ENCODE measurements at regions not wholly inside any gene's neighbourhood (a gene's known extent, or its start where the extent isn't known, plus 50 kb on each side); places are given as distances from the start of the nearest gene placed in this dataset.
"Not testable (repeated sequence)": the region's sequence is repeated elsewhere in the genome, so short reads cannot be mapped to it uniquely, and the experiment has no call there.

GRCh38 chr2:83960371-83960770 is 498.7 kb downstream of the SUCLG1 start:
- no peak for FAIRE-seq

- FAIRE-seq = no peak
Observed at GRCh38 chr2:83959266-83959665, 499.8 kb downstream of the SUCLG1 start.

DNA sequence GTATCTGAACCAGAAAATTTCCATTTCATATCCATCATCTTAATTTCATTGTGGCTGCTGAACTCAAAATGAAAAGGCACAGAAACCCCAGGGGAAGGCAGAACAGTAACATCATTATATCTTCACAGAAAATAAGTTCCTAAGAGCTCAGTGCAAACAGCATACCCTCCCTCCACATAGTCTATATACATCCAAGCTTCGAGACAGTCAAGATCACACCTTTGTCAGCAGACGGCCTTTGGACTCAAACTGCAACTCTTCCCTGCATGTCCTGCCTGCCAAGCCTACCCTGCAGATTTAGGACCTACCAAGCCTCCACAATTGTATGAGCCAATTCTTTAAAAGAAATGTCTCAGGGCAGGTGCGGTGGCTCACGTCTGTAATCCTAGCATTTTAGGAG is 502.1 kb downstream of the SUCLG1 start:
- FAIRE-seq = no peak

- no peak for FAIRE-seq
Observed at GRCh38 chr2:83953697-83954096, 505.4 kb downstream of the SUCLG1 start.

DNA sequence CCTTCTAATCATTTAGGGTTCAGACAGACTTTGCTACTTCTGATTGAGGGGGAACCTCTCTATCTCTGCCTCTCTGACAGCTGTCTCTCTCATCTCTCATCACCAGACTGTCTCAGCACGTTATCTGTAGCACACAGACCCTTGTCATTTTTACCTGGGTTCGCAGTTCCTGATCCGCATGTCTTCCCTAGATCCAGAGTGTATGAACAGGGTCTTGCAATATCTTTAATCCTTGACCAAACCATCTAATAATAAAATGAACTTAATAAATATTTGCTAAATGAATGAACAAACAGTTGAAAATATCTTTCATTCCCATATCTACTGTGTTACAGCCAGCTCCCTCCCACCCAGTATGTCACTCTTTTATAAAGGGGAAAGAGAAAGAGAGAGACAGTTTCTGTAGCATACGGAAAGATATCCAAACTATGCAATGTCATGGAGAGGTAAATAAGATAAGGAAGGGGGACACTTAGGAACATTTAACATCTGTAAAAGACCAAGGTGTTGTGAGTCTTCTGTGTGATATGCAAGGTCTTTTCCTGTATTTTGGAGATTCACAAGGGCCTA is 507.6 kb downstream of the SUCLG1 start:
- FAIRE-seq = no peak

DNA sequence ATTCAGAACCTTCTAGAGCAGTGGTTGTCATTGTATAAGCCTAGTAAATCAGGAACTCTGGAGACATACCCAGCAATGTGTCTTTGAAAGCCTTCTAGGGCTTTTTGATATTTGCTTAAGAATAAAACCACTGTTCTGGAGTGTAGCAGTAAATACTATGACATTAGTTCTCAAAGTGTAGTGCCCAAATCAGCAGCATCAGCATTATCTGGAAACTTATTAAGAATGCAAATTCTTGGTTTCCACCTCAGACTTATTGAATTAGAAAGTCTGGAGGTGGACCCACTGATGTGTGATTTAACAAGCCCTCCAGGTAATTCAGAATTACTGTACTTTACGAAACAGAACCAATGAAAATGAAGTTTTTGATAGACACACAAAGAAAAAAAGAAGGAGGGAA is 509.7 kb downstream of the SUCLG1 start:
- no peak for FAIRE-seq

GRCh38 chr2:83944191-83944590 is 514.9 kb downstream of the SUCLG1 start:
- FAIRE-seq = no peak

- no peak for FAIRE-seq
Observed at GRCh38 chr2:83943265-83943664, 515.8 kb downstream of the SUCLG1 start.

- FAIRE-seq = no peak
Observed at GRCh38 chr2:83941886-83942285, 517.2 kb downstream of the SUCLG1 start.

- no peak for FAIRE-seq
Observed at GRCh38 chr2:83933749-83934148, 525.3 kb downstream of the SUCLG1 start.

GRCh38 chr2:83923531-83923930 is 535.5 kb downstream of the SUCLG1 start:
- FAIRE-seq = no peak

- FAIRE-seq = peak; percentile 24
Observed at GRCh38 chr2:83916559-83916958, 542.5 kb downstream of the SUCLG1 start.

DNA sequence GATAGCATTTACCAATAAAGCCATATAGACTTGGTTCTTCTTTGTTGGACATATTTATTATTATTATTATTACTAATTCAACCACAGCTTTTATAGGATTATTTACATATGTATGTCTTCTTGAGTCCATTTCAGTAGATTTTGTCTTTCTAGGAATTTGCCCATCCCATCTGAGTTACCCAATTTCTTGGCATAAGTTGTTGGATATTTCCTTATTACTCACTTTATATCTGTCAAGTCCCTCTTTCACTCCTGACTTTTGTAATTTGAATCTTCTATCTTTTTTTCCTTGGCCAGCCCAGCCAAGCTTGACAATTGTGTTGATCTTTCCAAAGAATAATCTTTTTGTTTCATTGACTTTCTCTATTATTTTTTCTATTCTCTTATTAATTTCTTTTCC is 543.7 kb downstream of the SUCLG1 start:
- no peak for FAIRE-seq

- FAIRE-seq = no peak
Observed at GRCh38 chr2:83908750-83909149, 550.3 kb downstream of the SUCLG1 start.

- no peak for FAIRE-seq
Observed at GRCh38 chr2:83901317-83901716, 557.8 kb downstream of the SUCLG1 start.

DNA sequence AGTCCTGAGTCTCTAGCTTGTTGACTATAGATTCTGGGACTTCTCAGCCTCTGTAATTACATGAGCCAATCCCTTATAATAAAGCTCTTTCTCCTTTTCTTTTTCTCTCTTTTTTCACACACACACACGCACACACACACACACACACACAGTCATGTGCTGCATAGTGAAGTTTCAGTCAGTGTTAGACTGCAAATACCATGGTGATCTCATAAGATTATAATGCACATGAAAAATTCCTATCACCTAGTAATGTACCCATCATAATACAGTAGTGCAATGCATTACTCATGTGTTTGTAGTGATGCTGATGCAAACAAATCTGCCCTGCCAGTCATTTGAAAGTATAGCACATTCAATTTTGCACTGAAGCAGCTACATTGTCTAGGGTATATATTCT is 558.2 kb downstream of the SUCLG1 start:
- no peak for FAIRE-seq

- no peak for FAIRE-seq
Observed at GRCh38 chr2:83899271-83899670, 559.8 kb downstream of the SUCLG1 start.

DNA sequence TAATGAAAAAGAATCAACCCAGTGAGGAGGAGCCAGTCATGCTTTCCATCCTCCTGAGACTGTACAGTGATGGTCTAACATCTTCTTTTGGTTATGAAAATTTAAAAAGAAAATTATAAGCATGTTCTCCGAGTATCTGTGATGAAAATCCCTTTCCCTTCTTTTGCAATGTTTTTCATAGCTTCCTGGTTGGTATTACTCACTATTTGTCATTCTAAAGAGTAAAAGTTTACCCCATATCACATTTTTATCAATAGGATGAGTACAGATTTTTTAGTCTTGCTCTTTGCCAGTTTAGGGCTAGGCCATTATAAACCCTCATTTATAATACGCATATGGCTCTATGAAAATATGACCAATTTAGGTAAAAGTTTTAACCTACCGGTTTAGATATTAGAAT is 564.1 kb downstream of the SUCLG1 start:
- FAIRE-seq = no peak

DNA sequence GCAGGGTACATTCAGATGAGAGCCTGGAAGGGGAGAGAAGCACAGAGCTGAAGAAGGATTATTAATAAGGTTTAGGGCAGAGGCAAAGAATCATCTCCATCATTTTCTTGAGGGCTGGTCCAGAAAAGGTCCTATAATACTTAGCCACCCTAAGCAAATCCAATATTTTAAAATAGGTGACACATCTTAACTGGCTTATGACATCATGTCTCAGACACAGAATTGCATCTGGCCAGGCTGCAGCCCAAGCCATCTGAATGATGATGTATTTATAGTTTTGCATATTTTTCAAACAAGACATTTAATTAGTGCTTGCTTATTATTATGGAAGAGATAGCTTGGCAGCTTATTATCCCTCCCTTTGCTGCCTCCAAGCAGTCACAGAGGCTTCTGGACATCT is 571.3 kb downstream of the SUCLG1 start:
- no peak for FAIRE-seq

GRCh38 chr2:83879127-83879526 is 580.0 kb downstream of the SUCLG1 start:
- FAIRE-seq = no peak

DNA sequence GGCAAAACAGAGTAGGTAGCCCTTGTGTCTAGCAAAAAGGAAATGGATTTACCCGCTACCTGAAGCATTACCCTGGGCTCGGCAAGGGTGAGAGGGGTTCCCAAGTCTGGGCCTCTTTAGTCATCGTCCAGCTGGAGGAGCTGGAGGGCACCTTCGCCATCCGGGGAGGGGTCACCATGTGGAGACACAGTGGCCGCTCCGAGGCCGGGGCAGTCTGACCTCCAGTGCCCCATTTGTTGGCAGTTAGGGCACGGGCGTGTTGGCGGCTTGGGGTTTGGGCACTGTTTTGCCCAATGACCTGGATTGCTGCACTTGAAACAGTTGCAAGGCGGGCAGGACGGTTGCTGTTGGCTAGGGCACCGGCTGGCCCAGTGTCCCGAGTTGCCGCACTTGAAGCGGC is 581.8 kb downstream of the SUCLG1 start:
- not testable (repeated sequence) for FAIRE-seq

DNA sequence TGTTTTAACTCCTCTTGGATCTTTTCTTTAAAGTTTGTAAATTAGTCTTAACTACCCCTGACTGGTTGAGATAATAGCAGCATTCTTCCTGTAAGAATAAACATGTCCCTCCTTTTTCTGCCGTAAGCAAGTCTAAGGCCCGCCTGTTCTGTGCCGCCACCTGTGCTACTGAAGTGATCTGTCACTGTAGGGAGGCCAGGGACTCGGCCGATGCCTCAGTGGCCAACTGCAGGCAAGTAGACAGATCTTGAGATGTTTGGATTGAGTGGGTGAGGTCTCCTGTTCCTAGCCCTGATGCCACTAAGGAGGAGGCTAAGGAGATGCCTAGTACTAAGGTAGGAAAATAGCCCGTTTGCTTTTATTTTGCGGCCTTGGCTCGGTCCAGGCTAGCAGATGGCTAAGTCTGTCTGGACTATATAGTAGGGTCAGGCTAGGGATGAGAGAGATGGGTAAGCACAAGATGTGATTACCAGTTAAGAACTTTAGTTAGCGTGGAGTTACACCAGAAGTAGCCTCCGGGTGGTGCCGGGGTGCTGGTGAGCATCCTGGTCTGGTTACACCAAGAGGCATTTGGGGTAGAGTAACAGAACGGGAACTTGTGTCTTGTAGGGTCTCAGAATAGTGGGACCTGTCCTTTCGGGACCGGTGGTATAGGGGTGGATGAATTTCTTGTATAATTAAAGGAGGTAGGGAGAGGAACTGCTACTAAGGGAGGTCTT is 584.2 kb downstream of the SUCLG1 start:
- FAIRE-seq = no peak

GRCh38 chr2:83874066-83874465 is 585.0 kb downstream of the SUCLG1 start:
- no peak for FAIRE-seq

DNA sequence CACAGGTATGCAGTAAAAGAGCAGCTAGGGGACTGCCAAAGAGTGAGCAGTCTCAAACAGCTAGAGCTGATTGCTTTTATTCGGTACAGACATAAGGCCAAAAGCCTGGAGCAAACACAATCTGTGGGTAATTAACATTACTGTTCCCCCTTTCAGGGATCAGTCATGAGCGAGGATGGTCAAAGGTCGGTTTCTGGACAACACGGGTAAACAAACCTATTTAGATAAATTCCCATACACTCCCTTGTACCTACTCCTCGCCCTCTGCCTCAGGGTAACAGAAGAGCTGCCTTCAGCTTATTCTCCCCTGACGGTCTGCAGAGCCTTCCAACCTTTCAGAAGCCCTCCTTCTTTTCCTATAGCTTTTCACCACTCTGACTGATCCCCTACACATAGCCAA is 586.0 kb downstream of the SUCLG1 start:
- FAIRE-seq = no peak

DNA sequence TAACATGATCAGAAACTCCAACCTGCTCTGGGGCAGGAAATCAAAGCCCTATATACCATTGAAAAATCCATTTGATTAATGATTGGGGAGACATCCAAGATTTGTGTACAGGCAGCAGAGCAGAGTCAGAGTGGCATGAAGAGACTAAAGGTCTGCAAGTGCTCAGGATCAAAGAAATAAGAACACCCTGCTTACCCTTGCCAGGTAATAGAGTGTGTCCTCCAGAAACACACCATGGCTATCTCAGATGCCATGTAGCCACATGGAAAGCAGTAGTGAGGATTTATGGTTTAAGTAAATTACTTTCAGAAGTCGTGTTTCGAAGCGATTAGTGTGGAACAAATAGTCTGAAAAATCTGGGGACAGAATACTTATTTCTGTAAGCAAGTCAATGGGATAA is 592.9 kb downstream of the SUCLG1 start:
- no peak for FAIRE-seq

Measured in colon (tissue), 2 donors.